LHCN-M2 (cell line): ENCODE measurements at regions not wholly inside any gene's neighbourhood (a gene's known extent, or its start where the extent isn't known, plus 50 kb on each side); places are given as distances from the start of the nearest gene placed in this dataset.
A peak's percentile ranks its signal among the peaks of the same experiment; 100 is the strongest.
"Not testable (repeated sequence)": the region's sequence is repeated elsewhere in the genome, so short reads cannot be mapped to it uniquely, and the experiment has no call there.

Experiments
- DNase-seq: peaks from one replicate; pipeline ENCODE4 v3.0.0-alpha.2; 2012; ENCODE audit warnings: low read depth

- DNase-seq: peak; percentile 3
Measured at GRCh38 chr2:136327162-136327852, 209.4 kb upstream of the CXCR4 start.

DNA sequence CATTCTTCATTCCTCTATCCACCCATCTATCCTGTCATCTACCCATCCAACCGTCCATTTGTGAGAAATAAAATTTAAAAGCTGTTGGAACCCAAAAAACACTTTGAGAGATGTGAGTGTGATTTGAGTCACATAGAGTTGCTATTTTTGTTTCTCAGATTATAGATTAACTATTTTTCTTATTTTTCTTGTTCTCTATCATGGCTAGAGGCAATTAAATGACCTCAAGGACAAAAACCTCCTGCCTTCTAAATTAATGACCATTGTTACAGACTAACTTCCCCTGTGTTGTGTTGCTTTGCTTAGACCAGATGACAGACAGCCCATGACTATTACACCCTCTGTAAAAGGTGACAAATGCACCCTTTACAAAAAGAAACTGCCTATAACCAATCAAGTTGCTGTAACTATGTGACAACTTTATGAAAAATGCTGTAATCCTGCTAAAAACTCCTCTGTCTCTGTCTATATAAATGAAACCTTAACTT lies 207.9 kb upstream of the CXCR4 start:
- no peak for DNase-seq

DNA sequence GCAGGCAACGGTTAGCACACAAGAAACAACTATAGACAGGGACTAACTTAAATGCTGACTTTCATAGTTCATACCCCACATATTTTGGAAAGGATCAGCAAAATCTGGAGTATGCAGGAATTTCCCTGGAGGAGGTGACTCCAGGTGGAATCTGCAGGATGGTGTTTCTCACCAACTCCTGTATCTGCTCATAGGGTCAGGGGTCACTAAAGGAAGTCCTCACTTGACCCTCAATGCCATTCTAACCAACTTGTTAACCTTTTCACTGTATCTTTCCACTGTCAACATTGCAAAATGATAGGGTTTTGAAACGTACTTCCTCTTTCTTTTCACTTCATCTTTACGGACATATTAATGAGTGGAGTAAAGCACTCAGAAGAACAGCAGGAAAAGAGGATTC lies 207.0 kb upstream of the CXCR4 start:
- DNase-seq: no peak

DNA sequence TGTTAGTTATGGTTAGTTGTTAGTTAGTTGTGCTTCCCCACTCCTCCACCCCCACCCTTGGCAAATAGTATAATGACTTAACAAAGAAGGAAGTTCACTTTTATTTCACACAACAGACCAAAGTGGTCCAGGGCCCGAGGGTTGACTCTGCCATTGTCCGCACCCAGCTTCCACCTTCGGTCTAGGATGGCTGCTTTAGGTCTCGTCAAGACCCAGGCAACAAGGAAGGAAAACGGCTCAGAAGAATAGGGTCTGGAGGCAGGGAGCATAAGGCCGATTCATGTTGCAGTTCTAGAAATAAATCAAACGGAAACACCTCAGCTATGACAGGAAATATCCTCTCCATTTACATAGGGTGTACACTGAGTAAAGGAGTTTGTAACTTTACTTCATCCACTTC lies 206.0 kb upstream of the CXCR4 start:
- DNase-seq: no peak

DNA sequence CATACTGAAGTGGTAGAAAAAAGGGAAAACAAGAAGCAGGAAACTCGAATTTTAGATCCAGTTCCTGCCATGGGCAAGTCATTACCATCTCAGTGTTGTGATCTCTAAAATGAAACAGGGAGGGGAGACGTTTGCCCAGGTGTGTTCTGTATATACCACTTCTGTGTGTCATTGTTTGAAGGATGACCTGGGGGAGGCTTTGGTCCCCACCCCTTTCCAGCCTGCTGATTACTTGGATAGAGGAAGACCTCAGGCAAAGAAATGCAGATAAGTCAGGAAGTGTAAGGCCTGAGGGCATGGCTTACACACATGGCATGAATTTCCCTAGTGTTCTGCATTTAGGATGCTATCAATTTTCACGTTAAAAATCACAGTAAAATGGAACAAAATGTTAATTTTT lies 205.2 kb upstream of the CXCR4 start:
- DNase-seq: no peak

DNA sequence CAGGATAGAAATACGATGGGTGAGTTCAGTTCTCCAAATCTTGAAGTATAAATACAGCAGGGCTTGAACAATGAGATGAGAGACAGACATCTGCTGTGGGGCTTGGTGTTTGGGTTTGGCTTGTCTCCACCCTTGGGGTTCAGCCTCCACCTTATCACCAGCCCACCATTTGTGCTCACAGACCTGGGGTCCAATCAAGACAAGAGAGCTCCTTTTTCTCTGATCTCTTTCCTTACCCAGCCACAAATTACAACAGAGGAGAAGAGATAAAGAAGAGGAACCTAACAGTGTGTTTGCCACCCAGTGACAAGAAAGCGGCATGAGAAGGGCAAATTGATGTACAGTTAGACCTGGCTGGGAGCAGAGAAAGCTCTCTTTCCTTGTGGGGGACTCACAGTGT lies 204.5 kb upstream of the CXCR4 start:
- DNase-seq: no peak

GRCh38 chr2:136319651-136320050 lies 201.7 kb upstream of the CXCR4 start:
- no peak for DNase-seq

DNA sequence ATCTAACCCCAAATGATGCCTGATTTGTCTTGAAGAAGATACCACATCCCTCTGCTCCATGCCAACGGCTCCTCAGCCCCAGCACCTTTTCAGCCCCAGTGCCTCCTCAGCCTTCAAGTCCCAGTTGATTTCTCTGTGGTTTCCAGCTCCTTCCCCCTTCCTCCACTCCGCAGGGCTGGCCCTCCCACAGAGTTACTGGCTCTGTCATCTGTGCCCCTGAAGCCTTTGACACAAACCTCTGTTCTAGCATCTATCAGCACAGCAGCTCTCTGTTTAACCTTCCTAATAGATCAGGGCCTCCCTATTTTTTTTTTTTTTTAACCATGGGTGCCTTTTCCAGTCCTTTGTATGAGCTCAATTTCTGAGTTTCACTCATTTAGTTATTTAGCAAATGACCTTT lies 201.3 kb upstream of the CXCR4 start:
- no peak for DNase-seq

GRCh38 chr2:136314240-136314639 lies 196.3 kb upstream of the CXCR4 start:
- no peak for DNase-seq

DNA sequence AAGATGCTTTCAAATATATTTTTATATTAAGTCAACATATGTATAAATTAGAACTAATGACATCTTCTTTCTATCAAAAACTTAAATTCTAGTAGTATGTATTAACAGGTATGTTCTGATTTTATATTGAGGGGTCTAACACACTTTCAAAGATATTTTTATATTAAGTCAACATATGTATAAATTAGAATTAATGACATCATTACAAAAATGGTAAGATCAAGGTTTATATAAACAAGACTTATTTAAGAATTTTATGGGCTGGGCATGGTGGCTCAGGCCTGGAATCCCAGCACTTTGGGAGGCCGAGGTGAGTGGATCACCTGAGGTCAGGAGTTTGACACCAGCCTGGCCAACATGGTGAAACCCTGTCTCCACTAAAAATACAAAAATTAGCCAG lies 194.6 kb upstream of the CXCR4 start:
- not testable (repeated sequence) for DNase-seq

DNA sequence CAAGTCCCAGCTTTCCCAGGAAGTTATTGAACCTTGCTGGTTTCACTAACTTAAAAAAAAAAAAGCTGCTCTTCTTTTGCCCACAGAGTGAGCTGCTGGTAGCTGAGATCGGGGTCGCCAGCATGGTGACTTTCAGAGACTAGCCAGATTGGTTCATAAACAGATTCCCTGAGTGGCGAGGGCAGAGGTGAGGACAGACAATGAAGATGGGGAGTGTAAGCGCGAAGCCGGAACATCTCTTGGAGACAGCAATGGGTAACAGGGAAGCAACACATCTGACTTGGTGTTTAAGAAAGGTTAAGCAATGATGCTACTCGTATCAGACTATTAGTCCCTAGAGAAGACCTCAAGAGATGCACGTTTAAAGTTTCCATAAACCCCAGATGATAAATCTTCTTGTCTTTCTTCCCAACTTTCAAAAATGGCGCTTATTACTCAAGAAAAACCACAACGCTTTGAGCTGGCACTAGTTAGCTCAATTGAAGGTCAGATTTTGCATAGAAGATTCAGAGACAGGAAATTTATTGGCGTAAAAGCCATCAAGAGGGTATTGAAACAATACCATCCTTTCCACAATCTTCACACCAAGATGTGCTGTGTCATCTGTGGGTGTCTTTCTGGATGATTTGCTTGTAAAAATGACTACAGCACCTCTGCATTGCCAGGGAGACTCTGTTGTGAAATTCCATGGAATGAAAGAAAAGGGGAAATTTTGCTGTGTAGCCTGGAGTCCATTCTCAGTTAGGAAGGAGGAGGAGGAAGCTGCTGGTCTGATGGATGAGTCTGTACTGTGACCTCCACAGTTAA lies 193.1 kb upstream of the CXCR4 start:
- no peak for DNase-seq

DNA sequence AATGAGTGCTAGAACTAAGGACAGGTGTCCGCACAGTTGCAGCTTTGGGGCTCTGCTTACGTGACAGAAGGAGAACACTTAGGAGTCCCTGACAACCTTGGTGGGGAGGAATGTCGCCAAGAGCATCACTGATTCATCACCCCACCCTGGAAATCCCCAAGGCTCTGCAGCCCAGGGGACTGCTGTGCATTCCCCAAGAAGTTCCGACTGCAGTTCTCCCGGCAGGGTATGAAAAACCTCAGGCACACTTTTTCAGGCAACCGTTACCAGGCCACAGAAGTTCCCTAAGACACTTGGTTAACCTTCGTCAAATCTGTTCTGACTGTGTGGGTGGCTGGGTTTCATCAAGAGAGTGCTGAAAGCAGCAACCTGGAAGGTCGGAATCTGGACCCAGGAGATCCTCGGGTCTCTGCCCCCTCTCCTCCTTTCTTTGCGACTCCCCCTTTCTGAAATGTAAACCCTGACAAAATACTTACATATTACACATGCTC lies 192.1 kb upstream of the CXCR4 start:
- DNase-seq: no peak

DNA sequence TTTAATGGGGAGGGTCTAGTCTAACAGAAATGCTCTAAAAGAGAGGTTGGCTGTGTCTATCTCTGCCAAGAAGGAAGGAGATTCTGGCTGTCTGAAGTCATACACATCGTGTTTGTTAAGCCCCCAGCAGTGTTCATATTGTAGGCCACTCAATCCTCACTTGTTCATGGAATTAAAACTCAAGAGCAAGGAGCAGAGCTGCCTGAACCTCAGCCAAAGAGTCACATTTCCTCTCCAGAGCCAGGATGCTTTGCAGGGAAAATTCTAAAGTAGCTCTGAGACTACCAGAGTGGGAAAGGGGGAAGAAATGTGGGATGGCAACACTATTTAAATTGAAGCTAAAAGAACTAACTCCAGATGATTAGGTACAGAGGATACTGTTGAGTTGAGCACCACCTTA lies 190.7 kb upstream of the CXCR4 start:
- DNase-seq: no peak

DNA sequence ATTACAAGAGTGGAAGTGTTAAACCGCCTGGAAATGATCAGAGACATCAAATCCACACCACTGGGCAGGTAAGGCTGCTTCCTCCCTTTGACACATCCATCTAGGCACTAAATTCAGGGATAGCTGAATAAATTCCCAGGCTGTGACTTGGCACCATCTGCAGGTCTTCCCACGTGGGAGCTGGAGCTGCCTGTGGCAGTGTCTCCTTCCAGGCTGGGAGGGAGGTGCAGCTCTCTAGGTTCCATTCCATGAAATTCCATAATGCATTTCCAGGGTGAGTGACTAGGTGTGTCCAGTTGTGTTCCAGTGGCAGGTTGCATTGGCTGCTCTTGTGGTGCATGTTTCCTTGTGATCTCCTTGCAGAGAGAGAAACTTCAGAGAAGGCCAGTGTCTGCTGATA lies 188.9 kb upstream of the CXCR4 start:
- DNase-seq: no peak

DNA sequence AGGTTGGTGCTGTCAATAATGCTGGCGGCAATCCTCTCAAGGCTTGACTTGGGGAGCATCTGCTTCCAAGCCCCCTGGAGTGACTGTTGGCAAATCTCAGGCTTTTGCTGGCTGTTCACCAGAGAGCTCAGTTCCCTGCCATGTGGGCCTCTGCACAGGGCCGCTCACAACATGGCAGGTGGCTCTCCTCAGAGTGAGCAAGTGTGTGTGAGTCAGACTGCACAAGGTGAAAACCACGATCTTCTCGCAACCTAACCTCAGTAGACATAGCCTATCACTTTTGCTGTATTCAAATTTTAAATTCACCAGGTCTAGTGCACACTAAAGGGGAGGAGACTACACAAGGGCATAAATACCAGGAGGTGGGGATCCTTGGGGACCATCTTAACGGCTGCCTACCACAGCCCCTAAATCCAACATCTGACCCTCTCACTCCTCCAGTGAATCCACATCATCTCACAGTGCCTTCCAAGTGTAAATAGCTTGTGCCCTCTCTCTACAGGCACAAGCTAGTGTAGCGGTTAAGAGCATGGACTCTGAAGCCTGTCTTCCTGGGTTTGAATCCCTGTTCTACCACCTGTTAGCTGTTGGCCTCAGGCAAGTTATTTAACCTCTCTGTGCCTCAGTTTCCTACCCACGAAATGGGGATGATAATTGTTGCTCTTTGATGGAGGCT lies 187.7 kb upstream of the CXCR4 start:
- no peak for DNase-seq

DNA sequence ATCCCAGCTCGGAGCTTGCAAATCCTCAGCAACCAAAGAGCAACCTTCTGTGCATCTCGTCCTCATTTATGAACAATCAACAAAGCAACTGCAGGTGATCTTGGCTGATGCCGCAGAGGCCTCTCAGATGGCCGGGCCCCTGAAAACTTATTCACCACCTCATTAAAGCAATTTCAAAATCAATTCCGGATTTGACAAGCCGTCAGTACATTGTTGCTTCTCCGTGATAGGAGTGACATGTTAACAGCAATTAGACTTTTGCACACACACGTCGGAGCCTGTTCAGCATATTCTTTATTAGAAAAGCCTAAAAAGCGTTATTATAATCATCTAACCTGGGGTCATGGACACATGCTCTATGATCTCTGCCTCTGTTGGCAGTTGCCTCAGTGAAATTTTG lies 183.1 kb upstream of the CXCR4 start:
- no peak for DNase-seq

GRCh38 chr2:136298631-136299030 lies 180.7 kb upstream of the CXCR4 start:
- DNase-seq: no peak

GRCh38 chr2:136297994-136298393 lies 180.0 kb upstream of the CXCR4 start:
- DNase-seq: no peak

DNA sequence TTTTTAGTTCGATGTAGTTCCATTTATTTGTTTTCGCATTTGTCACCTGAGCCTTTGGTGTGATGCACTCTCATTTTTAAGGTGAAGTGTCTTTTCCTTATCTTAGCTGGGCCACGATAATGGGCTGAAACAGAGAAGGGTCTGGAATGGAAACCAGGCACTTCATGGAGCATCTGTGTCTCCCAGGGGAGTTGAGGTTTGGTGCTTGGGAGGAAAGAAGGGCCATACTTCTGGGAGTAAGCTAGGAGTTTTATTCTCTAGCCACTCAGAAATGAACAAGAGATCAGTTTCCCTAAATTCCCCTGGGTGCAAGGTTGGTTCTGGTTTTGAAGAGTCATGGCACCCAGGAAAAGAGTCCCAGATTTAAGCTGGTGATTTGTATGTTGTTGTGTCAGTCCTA lies 179.4 kb upstream of the CXCR4 start:
- DNase-seq: no peak

DNA sequence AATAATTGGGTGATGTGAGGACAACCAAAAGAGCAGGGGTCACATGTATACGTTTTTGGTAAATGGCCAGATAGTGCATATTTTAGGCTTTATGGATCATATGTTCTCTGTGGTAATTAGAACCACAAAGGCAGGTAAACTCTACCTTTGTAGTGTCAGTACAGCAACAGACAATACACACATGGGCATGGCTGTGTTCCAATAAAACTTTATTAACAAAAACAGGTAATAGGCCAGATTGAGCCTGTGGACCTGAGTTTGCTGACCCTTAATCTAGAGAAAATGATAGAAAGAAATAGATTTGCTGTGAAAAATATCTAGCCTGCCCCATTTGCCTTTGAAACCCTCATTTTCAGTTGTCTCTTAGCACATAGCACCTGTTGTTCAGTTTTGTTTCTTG lies 177.2 kb upstream of the CXCR4 start:
- no peak for DNase-seq

GRCh38 chr2:136291871-136292270 lies 173.9 kb upstream of the CXCR4 start:
- DNase-seq: no peak

DNA sequence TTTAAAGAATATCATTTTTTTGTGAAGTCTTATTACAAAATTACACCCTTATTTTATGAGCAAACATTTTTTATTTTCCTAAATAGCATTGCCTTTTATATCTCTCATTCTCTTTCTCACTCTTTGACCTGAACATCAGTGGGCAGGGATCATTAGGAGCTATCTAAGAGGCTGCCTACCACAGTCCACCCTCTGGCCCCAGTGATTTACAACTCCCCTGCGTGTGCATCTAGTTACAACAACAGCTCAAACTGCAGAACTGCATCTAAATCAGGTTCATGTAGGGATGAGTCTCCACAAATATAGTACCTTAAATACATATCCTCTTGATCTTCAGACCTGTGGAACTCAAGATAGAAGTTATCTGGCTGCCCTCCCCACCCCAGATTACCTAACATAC lies 172.4 kb upstream of the CXCR4 start:
- DNase-seq: no peak

DNA sequence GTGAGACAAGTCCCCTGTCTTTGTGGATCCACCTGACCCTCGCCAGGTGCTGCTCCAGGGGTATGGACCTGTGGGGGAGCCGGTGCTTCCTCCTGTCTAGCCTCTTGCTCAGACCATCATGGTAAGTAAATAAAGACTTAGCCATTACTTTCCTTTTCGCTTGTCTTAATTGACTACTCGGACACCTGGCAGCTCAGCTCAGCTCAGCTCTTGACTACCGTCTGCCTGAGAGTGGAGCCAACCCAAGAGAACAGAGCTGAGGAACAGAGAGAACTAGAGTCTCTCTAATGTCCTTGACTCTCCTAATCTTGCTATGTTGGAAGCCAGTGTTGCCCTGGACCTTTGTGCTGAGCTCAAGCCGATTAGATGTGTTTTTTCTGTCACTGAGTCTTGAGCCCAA lies 170.3 kb upstream of the CXCR4 start:
- no peak for DNase-seq
